HG03457 (cell line): ENCODE measurements at regions not wholly inside any gene's neighbourhood (a gene's known extent, or its start where the extent isn't known, plus 50 kb on each side); places are given as distances from the start of the nearest gene placed in this dataset.
A peak's percentile ranks its signal among the peaks of the same experiment; 100 is the strongest.

Source experiments
- ATAC-seq: cut with Tn5 transposase; IDR thresholded peaks from one replicate; pipeline ENCODE4 v1.9.1; 2021; ENCODE audit warnings: moderate number of reproducible peaks; ENCODE audit not compliant: unreplicated experiment

- no peak for ATAC-seq
These were observed 278.5 kb upstream of the MAN1A1 start for GRCh38 chr6:119627908-119628669.

GRCh38 chr6:119626884-119627619 lies 277.5 kb upstream of the MAN1A1 start:
- ATAC-seq, result no peak

GRCh38 chr6:119620846-119621555 lies 271.4 kb upstream of the MAN1A1 start:
- ATAC-seq, result no peak

GRCh38 chr6:119614138-119614537 lies 264.6 kb upstream of the MAN1A1 start:
- no peak for ATAC-seq

GRCh38 chr6:119612911-119613381 lies 263.4 kb upstream of the MAN1A1 start:
- no peak for ATAC-seq

- no peak for ATAC-seq
These were observed 262.8 kb upstream of the MAN1A1 start for GRCh38 chr6:119612176-119612891.

- ATAC-seq, result no peak
These were observed 261.2 kb upstream of the MAN1A1 start for GRCh38 chr6:119610754-119611153.

GRCh38 chr6:119610265-119610664 lies 260.7 kb upstream of the MAN1A1 start:
- no peak for ATAC-seq

- no peak for ATAC-seq
These were observed 260.3 kb upstream of the MAN1A1 start for GRCh38 chr6:119609865-119610264.

- no peak for ATAC-seq
These were observed 259.4 kb upstream of the MAN1A1 start for GRCh38 chr6:119608994-119609393.

- no peak for ATAC-seq
These were observed 254.6 kb upstream of the MAN1A1 start for GRCh38 chr6:119604124-119604523.

- ATAC-seq, result no peak
These were observed 253.9 kb upstream of the MAN1A1 start for GRCh38 chr6:119603501-119603900.

GRCh38 chr6:119602215-119603178 lies 252.9 kb upstream of the MAN1A1 start:
- ATAC-seq, result no peak

GRCh38 chr6:119598883-119599282 lies 249.3 kb upstream of the MAN1A1 start:
- ATAC-seq, result no peak

- ATAC-seq, result no peak
These were observed 245.3 kb upstream of the MAN1A1 start for GRCh38 chr6:119594907-119595306.

- ATAC-seq, result no peak
These were observed 241.7 kb upstream of the MAN1A1 start for GRCh38 chr6:119591235-119591634.

- no peak for ATAC-seq
These were observed 240.5 kb upstream of the MAN1A1 start for GRCh38 chr6:119590066-119590465.

- ATAC-seq, result no peak
These were observed 238.0 kb upstream of the MAN1A1 start for GRCh38 chr6:119587537-119587936.

- ATAC-seq, result peak; percentile 91
These were observed 236.8 kb upstream of the MAN1A1 start for GRCh38 chr6:119586250-119586882.
